OCI-LY7 (cell line): ENCODE measurements at regions not wholly inside any gene's neighbourhood (a gene's known extent, or its start where the extent isn't known, plus 50 kb on each side); places are given as distances from the start of the nearest gene placed in this dataset.

Source experiments
- BruUV-seq: library from RNA; stranded (reverse); fragments of 400-500 nt; replicated peaks from 2 replicates; lab custom pipeline; 2021; lab: Mats Ljungman, UMichigan
- CTCF ChIA-PET: fragments of 300-600 bp; sonication (Branson Sonifier 250); formaldehyde crosslinking; loops from one replicate; lab custom pipeline; 2022; ENCODE audit warnings: antibody characterized with exemption; ENCODE audit not compliant: unreplicated experiment; lab: Charles Lee
- POLR2A ChIA-PET: fragments of 300-600 bp; sonication (Branson Sonifier 250); formaldehyde crosslinking; loops from one replicate; lab custom pipeline; 2022; ENCODE audit warnings: antibody characterized with exemption; lab: Charles Lee
- DNase-seq: peaks from one replicate; pipeline ENCODE4 v3.0.0-alpha.2; 2015; ENCODE audit warnings: low spot score
- H2AFZ ChIP-seq: fragments of 200-600 bp; sonication (generic), shearing (Covaris generic); 2 replicates; pipeline ENCODE4 v1.6.1; 2014; ENCODE audit warnings: mild to moderate bottlenecking, antibody characterized with exemption, low read length, moderate library complexity
- H3K27ac ChIP-seq: fragments of 200-600 bp; sonication (generic); 2 replicates; pipeline ENCODE4 v1.5.1; 2014; ENCODE audit warnings: mixed run types, low read depth, mild to moderate bottlenecking, moderate library complexity, low read length, inconsistent platforms; ENCODE audit not compliant: poor library complexity, severe bottlenecking
- H3K36me3 ChIP-seq: fragments of 200-600 bp; sonication (generic); 2 replicates; pipeline ENCODE4 v1.6.1; 2014; ENCODE audit warnings: mild to moderate bottlenecking, antibody characterized with exemption, low read length, moderate library complexity, mixed read lengths; ENCODE audit not compliant: insufficient read depth
- H3K4me1 ChIP-seq: fragments of 200-600 bp; sonication (generic); 2 replicates; pipeline ENCODE4 v1.5.1; 2014; ENCODE audit warnings: mild to moderate bottlenecking, low read length; ENCODE audit not compliant: insufficient read depth, poor library complexity, severe bottlenecking
- H3K4me2 ChIP-seq: fragments of 200-600 bp; sonication (generic); 2 replicates; pipeline ENCODE4 v1.6.1; 2014; ENCODE audit warnings: mild to moderate bottlenecking, low read length
- H3K4me3 ChIP-seq: fragments of 200-600 bp; sonication (generic); 2 replicates; pipeline ENCODE4 v1.5.1; 2014; ENCODE audit warnings: mild to moderate bottlenecking, low read depth, low read length; ENCODE audit not compliant: poor library complexity, severe bottlenecking
- H3K79me2 ChIP-seq: fragments of 200-600 bp; sonication (generic); 2 replicates; pipeline ENCODE4 v1.6.1; 2016; ENCODE audit warnings: low read depth, mild to moderate bottlenecking, low read length, moderate library complexity, mixed read lengths; ENCODE audit not compliant: insufficient read depth
- H3K9me2 ChIP-seq: fragments of 200-600 bp; sonication (generic); 2 replicates; pipeline ENCODE4 v1.6.1; 2016; ENCODE audit warnings: mild to moderate bottlenecking, low read length, mixed read lengths; ENCODE audit not compliant: insufficient read depth
- H3K9me3 ChIP-seq: fragments of 200-600 bp; sonication (generic); 2 replicates; pipeline ENCODE4 v1.6.1; 2014; ENCODE audit warnings: mild to moderate bottlenecking, mixed run types, low read length, mixed read lengths
- H4K20me1 ChIP-seq: fragments of 200-600 bp; sonication (generic); 2 replicates; pipeline ENCODE4 v1.6.1; 2014; ENCODE audit warnings: mild to moderate bottlenecking, antibody characterized with exemption, low read length, moderate library complexity, mixed read lengths; ENCODE audit not compliant: insufficient read depth
- EZH2phosphoT487 ChIP-seq: fragments of 200-600 bp; sonication (generic); IDR thresholded peaks from 2 replicates; pipeline ENCODE4 v1.6.1; 2018; ENCODE audit warnings: low read depth, borderline replicate concordance, mild to moderate bottlenecking, mixed run types, antibody characterized with exemption, low read length, moderate library complexity, mixed read lengths
- intact Hi-C: fragments of 100-400 bp; cut with micrococcal nuclease; formaldehyde crosslinking; loops from one replicate; pipeline ENCODE4 v1.10.0; 2022; ENCODE audit not compliant: unreplicated experiment
- TF ChIP-seq, protein P1 (sequence below): fragments of 200-600 bp; sonication (generic); conservative IDR thresholded peaks from 2 replicates; pipeline ENCODE4 v1.5.1; 2014; ENCODE audit warnings: mild to moderate bottlenecking, antibody characterized with exemption, low read length, moderate library complexity, mixed read lengths

DNA sequence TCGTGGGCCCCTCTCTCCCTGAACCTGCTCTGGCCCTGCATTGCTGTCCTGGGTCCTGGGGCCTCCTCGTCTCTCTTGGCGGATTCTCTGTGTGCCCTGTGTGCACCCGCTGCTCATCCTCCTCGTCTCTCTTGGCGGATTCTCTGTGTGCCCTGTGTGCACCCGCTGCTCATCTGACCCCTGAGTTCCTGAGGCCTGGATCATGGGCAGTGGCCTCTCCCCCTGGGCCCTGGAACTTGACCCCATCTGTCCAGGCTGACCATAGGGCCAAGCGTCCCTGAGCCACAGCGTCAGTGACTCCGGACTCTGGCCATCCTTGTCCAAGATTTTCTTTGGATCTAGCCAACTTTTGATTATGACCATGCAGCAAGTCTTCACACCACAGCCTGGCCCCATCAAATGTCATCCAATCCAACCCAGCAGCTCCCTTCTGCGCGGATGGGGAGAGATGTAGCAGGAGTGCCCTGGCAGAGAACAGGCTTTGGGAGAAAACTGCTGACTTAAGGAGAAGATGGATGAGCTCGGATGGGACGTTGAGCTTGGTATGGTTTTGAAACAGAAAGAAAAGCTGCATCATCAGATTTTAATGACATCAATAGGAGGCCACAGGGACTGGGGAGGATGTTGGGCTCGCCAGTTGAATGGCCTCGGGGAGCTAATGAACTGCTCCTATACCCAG lies 455.1 kb upstream of the HS6ST1 start:
- Histone ChIP-seq H3K9me3 (no peaks in the 10 kb centered on the region), H3K9me2 (no peaks in the 10 kb centered on the region), H3K79me2 (no peaks in the 10 kb centered on the region), H3K4me2 (no peak overlapping the region), H3K36me3 (no peaks in the 10 kb centered on the region), H4K20me1 (no peaks in the 10 kb centered on the region), H3K4me3 (no peak overlapping the region), H3K27ac (no peak overlapping the region), H2AFZ (no peak overlapping the region), H3K4me1 (peaks cover 13% of the 10 kb centered on the region)
- ChIA-PET CTCF (no interaction called here), POLR2A (interaction anchor here (0.6 to 0.7 kb wide), 2 partner anchors 15 to 531 kb away, joined by 3 read pairs; no protein-coding TSS in a partner anchor)
- no peak for TF ChIP-seq EZH2phosphoT487
- TF ChIP-seq, protein P1, sequence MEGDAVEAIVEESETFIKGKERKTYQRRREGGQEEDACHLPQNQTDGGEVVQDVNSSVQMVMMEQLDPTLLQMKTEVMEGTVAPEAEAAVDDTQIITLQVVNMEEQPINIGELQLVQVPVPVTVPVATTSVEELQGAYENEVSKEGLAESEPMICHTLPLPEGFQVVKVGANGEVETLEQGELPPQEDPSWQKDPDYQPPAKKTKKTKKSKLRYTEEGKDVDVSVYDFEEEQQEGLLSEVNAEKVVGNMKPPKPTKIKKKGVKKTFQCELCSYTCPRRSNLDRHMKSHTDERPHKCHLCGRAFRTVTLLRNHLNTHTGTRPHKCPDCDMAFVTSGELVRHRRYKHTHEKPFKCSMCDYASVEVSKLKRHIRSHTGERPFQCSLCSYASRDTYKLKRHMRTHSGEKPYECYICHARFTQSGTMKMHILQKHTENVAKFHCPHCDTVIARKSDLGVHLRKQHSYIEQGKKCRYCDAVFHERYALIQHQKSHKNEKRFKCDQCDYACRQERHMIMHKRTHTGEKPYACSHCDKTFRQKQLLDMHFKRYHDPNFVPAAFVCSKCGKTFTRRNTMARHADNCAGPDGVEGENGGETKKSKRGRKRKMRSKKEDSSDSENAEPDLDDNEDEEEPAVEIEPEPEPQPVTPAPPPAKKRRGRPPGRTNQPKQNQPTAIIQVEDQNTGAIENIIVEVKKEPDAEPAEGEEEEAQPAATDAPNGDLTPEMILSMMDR = no peak
- no TSS peak for BruUV-seq
- intact Hi-C loops = no loop called here
- DNase-seq = no peak

DNA sequence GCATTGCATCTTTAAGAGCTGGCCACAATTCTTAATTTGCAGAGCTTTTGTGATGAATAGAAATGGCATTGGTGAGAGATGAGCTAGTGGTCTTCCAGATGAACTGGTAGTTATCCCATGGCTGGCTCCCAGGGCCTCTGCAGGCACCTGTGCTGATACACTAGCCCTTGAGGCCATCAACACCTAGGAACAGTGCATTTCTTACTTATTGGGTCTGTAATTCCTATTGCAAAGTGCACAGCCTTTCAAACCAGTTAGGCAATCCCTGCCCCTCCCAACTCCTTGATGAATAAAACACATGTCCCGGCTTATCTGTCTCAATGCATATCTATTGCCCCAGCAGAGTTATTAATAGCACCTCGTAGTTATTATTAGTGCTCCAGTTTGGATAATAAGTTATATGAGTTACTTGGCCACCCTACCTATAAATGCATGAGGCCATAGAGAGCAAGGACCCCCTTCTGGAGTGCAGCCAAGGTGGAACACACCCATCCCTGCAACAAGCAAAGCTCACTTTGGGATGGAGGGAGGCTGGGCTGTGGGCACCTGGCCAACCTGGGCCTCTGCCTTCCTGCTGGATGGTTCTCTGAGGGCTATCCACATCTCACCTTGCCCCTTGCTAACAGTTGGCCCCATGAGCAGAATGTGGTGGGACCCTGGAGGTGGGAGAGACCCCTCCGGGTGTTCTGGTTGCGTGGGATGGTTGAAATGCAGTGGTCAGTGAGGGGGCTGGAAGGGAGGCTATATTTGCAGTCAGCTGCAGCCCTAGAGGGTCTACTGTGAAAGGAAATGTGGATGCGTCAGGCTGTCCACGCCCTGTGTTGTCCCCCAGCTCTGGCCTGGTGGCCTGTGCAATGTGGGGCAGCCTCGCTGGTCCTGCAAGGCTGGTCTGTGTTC lies 455.9 kb upstream of the HS6ST1 start:
- peaks cover 13% of the 10 kb centered on the region for H3K4me1 ChIP-seq
- TF ChIP-seq, protein P1 = no peak
- no peak for TF ChIP-seq EZH2phosphoT487
- no peaks in the 10 kb centered on the region for H3K36me3 ChIP-seq
- POLR2A ChIA-PET = interaction anchor here (0.6 to 0.7 kb wide), 2 partner anchors 15 to 531 kb away, joined by 3 read pairs; no protein-coding TSS in a partner anchor
- CTCF ChIA-PET = no interaction called here
- no peak overlapping the region for H3K4me3 ChIP-seq
- no peaks in the 10 kb centered on the region for H3K79me2 ChIP-seq
- H3K9me2 ChIP-seq = no peaks in the 10 kb centered on the region
- H3K4me2 ChIP-seq = no peak overlapping the region
- no peaks in the 10 kb centered on the region for H3K9me3 ChIP-seq
- no peaks in the 10 kb centered on the region for H4K20me1 ChIP-seq
- intact Hi-C loops = no loop called here
- no peak overlapping the region for H2AFZ ChIP-seq
- DNase-seq = no peak
- BruUV-seq = no TSS peak
- H3K27ac ChIP-seq = no peak overlapping the region
